Liver (tissue), 7 donors: ENCODE measurements at regions not wholly inside any gene's neighbourhood (a gene's known extent, or its start where the extent isn't known, plus 50 kb on each side); places are given as distances from the start of the nearest gene placed in this dataset.
"Not testable (repeated sequence)": the region's sequence is repeated elsewhere in the genome, so short reads cannot be mapped to it uniquely, and the experiment has no call there.

Experiments used
- DNase-seq: peaks from one replicate; pipeline ENCODE4 v3.0.0-alpha.2; 2017; ENCODE audit warnings: low spot score
- H3K27ac ChIP-seq, 2 donors: one replicate each; pipeline ENCODE4 v1.7.0; 2013; ENCODE audit warnings: inconsistent platforms in 2 of 2, low read length in 2 of 2, control low read depth in 1 of 2, low read depth in 1 of 2, mild to moderate bottlenecking in 1 of 2
- H3K27me3 ChIP-seq, 4 donors: one replicate each; pipeline versions ENCODE4 v1.6.1 to v1.7.0; 2013; ENCODE audit warnings: low read length in 3 of 4, inconsistent platforms in 1 of 4, mild to moderate bottlenecking in 1 of 4, moderate library complexity in 1 of 4; ENCODE audit not compliant: control insufficient read depth in 4 of 4, insufficient read depth in 4 of 4
- H3K36me3 ChIP-seq, 4 donors: one replicate each; pipeline versions ENCODE4 v1.6.1 to v1.7.0; 2013; ENCODE audit warnings: low read length in 3 of 4, mild to moderate bottlenecking in 3 of 4, low read depth in 1 of 4, moderate library complexity in 1 of 4; ENCODE audit not compliant: control insufficient read depth in 4 of 4, insufficient read depth in 3 of 4
- H3K4me1 ChIP-seq, 4 donors: one replicate each; pipeline versions ENCODE4 v1.6.1 to v1.7.0; 2013; ENCODE audit warnings: low read length in 3 of 4, mild to moderate bottlenecking in 3 of 4, moderate library complexity in 1 of 4; ENCODE audit not compliant: control insufficient read depth in 4 of 4, insufficient read depth in 4 of 4
- H3K4me3 ChIP-seq, 3 donors: one replicate each; pipeline versions ENCODE4 v1.6.1 to v1.7.0; 2013; ENCODE audit warnings: low read length in 3 of 3, control low read depth in 1 of 3, low read depth in 1 of 3, mild to moderate bottlenecking in 1 of 3
- H3K9ac ChIP-seq, 2 donors: one replicate each; pipeline ENCODE4 v1.7.0; 2013; ENCODE audit warnings: low read length in 2 of 2, mild to moderate bottlenecking in 2 of 2, moderate library complexity in 2 of 2, control low read depth in 1 of 2, low read depth in 1 of 2
- H3K9me3 ChIP-seq, 4 donors: one replicate each; pipeline versions ENCODE4 v1.6.1 to v1.7.0; 2013; ENCODE audit warnings: low read length in 3 of 4; ENCODE audit not compliant: control insufficient read depth in 4 of 4
- JUND ChIP-seq, 2 donors: IDR thresholded peaks; 2 replicates each; pipeline ENCODE4 v1.6.1; 2016; ENCODE audit warnings: antibody characterized with exemption in 2 of 2
- RAD21 ChIP-seq, 2 donors: IDR thresholded peaks; 2 replicates each; pipeline ENCODE4 v1.6.1; 2016; ENCODE audit warnings: antibody characterized with exemption in 2 of 2, mild to moderate bottlenecking in 2 of 2
- RXRA ChIP-seq, 2 donors: IDR thresholded peaks; 2 replicates each; pipeline ENCODE4 v1.6.1; 2017 to 2018; ENCODE audit warnings: antibody characterized with exemption in 2 of 2, mild to moderate bottlenecking in 1 of 2
- YY1 ChIP-seq: IDR thresholded peaks from 2 replicates; pipeline ENCODE4 v1.6.1; 2016; ENCODE audit warnings: antibody characterized with exemption, mild to moderate bottlenecking
- WGBS: extraction: QIAGEN DNeasy Blood & Tissue Kit; methylation state at CpG from one replicate; pipeline ENCODE4 v1.1.7; 2013; 5-methylcytosine and 5-hydroxymethylcytosine counted together
- TF ChIP-seq, protein P1 (sequence below): IDR thresholded peaks from 2 replicates; pipeline ENCODE4 v1.6.1; 2016; ENCODE audit warnings: antibody characterized with exemption
- TF ChIP-seq, protein P2 (sequence below): IDR thresholded peaks from 2 replicates; pipeline ENCODE4 v1.6.1; 2016; ENCODE audit warnings: antibody characterized with exemption
- TF ChIP-seq, protein P3 (sequence below): IDR thresholded peaks from 2 replicates; pipeline ENCODE4 v1.6.1; 2016; ENCODE audit warnings: antibody characterized with exemption
- TF ChIP-seq, protein P4 (sequence below): IDR thresholded peaks from 2 replicates; pipeline ENCODE4 v1.6.1; 2016; ENCODE audit warnings: antibody characterized with exemption, mild to moderate bottlenecking
- donor health status: healthy.
- donor health status: healthy.
- donor health status: healthy.
- donor health status: healthy.

DNA sequence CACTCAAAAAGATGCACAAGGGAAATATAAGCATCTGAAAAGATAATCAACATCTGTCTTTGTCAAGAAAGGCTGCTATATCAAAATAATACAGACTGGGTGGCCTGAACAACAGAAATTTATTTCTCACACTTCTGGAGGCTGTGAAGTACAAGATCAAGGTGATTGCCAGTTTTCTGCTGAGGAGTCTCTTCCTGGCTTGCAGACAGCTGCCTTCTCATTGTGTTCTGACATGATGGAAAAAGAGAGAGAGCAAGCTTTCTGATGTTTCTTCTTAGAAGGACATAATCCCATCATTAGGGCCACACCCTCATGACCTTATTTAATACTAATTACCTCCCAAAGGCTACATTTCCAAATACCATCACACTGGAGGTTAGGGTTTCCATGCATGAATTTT, 1573.3 kb downstream of the SI start:
- Histone ChIP-seq H3K9ac (no peak overlapping the region), H3K36me3 (no peaks in the 10 kb centered on the region), H3K27ac (no peak overlapping the region), H3K4me1 (no peaks in the 10 kb centered on the region), H3K4me3 (no peak overlapping the region), H3K9me3 (no peaks in the 10 kb centered on the region), H3K27me3 (no peaks in the 10 kb centered on the region)
- no peak for DNase-seq
- TF ChIP-seq, protein P1, sequence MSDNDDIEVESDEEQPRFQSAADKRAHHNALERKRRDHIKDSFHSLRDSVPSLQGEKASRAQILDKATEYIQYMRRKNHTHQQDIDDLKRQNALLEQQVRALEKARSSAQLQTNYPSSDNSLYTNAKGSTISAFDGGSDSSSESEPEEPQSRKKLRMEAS, result no peak
- TF ChIP-seq RAD21 (IDR thresholded peaks at IDR 0.05), result no peak
- TF ChIP-seq, protein P2, sequence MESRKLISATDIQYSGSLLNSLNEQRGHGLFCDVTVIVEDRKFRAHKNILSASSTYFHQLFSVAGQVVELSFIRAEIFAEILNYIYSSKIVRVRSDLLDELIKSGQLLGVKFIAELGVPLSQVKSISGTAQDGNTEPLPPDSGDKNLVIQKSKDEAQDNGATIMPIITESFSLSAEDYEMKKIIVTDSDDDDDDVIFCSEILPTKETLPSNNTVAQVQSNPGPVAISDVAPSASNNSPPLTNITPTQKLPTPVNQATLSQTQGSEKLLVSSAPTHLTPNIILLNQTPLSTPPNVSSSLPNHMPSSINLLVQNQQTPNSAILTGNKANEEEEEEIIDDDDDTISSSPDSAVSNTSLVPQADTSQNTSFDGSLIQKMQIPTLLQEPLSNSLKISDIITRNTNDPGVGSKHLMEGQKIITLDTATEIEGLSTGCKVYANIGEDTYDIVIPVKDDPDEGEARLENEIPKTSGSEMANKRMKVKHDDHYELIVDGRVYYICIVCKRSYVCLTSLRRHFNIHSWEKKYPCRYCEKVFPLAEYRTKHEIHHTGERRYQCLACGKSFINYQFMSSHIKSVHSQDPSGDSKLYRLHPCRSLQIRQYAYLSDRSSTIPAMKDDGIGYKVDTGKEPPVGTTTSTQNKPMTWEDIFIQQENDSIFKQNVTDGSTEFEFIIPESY, result no peak
- TF ChIP-seq, protein P3, sequence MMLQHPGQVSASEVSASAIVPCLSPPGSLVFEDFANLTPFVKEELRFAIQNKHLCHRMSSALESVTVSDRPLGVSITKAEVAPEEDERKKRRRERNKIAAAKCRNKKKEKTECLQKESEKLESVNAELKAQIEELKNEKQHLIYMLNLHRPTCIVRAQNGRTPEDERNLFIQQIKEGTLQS, result no peak

DNA sequence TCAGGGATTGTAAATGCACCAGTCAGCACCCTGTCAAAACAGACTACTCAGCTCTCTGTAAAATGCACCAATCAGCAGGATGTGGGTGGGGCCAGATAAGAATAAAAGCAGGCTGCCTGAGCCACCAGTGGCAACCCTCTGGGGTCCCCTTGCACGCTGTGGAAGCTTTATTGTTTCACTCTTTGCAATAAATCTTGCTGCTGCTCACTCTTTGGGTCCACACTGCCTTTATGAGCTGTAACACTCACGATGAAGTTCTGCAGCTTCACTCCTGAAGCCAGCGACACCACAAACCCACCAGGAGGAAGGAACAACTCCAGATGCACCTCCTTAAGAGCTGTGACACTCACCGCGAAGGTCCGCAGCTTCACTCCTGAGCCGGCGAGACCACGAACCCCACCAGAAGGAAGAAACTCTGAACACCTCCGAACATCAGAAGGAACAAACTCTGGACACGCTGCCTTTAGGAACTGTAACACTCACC, 1578.5 kb downstream of the SI start:
- not testable (repeated sequence) for H3K4me3 ChIP-seq, H3K36me3 ChIP-seq, DNase-seq, H3K27ac ChIP-seq, H3K9me3 ChIP-seq, H3K4me1 ChIP-seq, H3K9ac ChIP-seq, H3K27me3 ChIP-seq
- 83% methylated on average over 11 of the region's 11 CpGs for WGBS

DNA sequence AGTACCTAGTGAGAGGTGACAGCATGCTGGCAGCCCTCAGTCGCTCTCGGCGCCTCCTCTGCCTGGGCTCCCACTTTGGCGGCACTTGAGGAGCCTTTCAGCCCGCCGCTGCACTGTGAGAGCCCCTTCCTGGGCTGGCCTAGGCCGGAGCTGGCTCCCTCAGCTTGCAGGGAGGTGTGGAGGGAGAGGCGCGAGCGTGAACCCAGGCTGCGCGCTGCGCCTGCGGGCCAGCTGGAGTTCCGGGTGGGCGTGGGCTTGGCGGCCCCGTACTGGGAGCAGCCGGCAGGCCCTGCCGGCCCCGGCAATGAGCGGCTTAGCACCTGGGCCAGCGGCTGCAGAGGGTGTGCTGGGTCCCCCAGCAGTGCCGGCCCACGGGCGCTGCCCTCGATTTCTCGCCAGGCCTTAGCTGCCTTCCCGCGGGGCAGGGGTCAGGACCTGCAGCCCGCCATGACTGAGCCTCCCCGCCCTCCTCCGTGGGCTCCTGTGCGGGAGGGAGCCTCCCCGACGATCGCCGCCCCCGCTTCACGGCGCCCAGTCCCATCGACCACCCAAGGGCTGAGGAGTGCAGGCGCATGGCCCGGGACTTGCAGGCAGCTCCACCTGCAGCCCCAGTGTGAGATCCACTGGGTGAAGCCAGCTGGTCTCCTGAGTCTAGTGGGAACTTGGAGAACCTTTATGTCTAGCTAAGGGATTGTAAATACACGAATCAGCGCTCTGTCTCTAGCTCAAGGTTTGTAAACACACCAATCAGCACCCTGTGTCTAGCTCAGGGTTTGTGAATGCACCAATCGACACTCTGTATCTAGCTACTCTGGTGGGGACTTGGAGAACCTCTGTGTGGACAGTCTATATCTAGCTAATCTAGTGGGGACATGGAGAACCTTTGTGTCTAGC, 1579.2 kb downstream of the SI start:
- not testable (repeated sequence) for H3K27ac ChIP-seq, H3K9me3 ChIP-seq, H3K27me3 ChIP-seq, H3K36me3 ChIP-seq, H3K4me3 ChIP-seq, H3K4me1 ChIP-seq, H3K9ac ChIP-seq, DNase-seq
- 87% methylated on average over 47 of the region's 47 CpGs for WGBS

DNA sequence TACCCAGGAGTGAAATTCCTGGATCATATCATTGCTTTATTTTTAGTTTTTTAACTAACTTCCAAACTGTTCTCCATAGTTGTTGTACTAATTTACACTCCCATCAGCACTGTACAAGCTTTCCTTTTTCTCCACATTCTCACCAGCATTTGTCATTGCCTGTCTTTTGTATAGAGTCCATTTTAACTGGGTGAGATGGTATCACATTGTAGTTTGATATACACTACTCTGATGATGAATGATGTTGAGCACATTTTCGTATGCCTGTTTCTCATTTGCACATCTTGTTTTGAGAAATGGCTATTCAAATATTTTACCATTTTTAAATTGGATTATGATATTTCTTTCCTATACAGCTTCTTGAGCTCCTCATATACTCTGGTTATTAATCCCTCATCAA, 1586.6 kb downstream of the SI start:
- WGBS, result 30% methylated on average over 1 of the region's 1 CpG
- Histone ChIP-seq H3K4me1 (no peaks in the 10 kb centered on the region), H3K27me3 (no peaks in the 10 kb centered on the region), H3K9me3 (no peaks in the 10 kb centered on the region), H3K27ac (no peak overlapping the region), H3K9ac (no peak overlapping the region), H3K36me3 (no peaks in the 10 kb centered on the region), H3K4me3 (no peak overlapping the region)
- TF ChIP-seq YY1, result no peak
- TF ChIP-seq, protein P4, sequence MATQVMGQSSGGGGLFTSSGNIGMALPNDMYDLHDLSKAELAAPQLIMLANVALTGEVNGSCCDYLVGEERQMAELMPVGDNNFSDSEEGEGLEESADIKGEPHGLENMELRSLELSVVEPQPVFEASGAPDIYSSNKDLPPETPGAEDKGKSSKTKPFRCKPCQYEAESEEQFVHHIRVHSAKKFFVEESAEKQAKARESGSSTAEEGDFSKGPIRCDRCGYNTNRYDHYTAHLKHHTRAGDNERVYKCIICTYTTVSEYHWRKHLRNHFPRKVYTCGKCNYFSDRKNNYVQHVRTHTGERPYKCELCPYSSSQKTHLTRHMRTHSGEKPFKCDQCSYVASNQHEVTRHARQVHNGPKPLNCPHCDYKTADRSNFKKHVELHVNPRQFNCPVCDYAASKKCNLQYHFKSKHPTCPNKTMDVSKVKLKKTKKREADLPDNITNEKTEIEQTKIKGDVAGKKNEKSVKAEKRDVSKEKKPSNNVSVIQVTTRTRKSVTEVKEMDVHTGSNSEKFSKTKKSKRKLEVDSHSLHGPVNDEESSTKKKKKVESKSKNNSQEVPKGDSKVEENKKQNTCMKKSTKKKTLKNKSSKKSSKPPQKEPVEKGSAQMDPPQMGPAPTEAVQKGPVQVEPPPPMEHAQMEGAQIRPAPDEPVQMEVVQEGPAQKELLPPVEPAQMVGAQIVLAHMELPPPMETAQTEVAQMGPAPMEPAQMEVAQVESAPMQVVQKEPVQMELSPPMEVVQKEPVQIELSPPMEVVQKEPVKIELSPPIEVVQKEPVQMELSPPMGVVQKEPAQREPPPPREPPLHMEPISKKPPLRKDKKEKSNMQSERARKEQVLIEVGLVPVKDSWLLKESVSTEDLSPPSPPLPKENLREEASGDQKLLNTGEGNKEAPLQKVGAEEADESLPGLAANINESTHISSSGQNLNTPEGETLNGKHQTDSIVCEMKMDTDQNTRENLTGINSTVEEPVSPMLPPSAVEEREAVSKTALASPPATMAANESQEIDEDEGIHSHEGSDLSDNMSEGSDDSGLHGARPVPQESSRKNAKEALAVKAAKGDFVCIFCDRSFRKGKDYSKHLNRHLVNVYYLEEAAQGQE, result no peak
- no peak for TF ChIP-seq RAD21 (IDR thresholded peaks at IDR 0.05)
- TF ChIP-seq JUND (IDR thresholded peaks at IDR 0.05), result no peak
- TF ChIP-seq RXRA (IDR thresholded peaks at IDR 0.05), result no peak
- DNase-seq, result no peak
